ENCODE measurements at regions not wholly inside any gene's neighbourhood (a gene's known extent, or its start where the extent isn't known, plus 50 kb on each side); places are given as distances from the start of the nearest gene placed in this dataset.

DNA sequence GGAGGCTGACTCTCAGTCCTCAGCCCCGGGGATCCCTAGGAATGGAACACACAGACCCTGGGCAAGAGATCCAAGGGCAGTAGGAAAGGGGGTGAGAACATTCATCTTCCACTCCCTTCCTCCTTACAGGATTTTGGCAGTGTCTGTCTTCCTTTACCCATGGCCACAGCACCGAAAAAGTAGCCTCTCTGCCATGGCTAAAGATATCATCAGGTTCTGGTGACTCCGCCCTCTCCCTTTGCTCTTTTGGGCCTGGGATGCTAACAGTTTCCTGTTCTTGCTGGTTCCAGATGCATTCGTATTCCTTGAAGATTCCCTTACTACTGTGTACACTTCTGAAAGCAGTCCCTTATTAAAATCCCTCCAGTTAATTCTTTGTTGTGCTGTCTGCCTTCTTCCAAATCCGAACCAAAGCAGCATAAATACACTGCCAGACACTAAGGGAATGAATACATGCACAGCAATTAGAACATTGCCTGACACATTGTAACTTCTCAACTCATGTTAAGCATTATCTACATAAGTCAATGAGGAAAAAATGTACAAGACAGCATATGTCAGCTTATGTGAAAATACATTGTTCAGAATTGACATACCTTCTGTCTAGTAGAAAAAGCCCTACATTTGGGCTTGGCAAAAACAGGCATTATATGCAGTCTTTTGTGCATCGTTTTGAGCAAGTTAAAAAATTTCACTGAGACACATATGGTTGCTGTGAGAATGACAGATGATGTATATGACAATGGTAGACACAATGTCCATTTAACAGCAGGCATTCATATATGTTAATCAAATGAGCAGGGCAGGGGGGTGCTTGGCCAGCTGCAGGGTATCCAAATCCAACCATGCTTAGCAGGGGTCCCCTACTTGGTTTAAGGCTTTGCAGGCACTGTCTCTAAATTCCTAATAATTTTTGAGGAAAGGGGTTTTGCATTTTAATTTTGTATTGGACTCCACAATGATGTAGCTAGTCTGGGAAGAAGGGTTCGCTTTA, 58.8 kb upstream of the RAI14 start:
- H3K36me3 Mint-ChIP-seq (ENCODE audit: low read depth) = no peaks in the 10 kb centered on the region

DNA sequence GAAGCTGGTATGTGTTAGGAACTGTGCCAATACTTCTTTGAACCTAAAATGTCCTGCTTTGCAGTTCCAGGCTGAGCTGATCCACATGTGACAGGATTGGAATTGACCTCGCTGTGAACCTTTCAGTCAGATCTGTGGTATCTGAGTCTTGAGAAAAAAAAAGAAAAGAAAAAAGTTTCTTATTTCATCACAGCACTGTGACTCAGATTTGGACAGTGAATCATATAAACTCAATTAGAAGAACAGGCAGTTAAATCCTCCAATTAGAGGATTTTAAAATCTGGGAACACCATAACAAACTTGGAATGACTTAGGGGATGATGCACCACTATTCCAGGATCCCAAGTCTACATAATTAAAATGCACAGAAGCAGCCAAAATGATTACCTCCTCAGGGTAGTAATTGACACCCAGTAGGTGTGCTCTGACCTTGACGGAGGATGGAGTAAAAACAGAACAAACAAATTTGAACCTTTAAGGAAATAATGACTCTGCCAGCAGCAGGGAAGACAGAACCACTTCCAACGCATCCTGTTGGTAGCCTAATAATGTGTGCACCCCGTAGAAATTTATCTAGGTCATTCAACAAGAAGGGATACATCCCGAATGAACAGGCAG, 57.8 kb upstream of the RAI14 start:
- H3K4me1 Mint-ChIP-seq = peaks cover 4% of the 10 kb centered on the region

More for the DNA sequence above, 58.8 kb upstream of the RAI14 start:
- Mint-ChIP-seq H3K4me1 (peaks cover 4% of the 10 kb centered on the region), H3K27me3 (peaks cover 37% of the 10 kb centered on the region), H3K27ac (no peak overlapping the region), H3K4me3 (no peak overlapping the region)
- no peak for DNase-seq
- no peaks in the 10 kb centered on the region for H3K9me3 ChIP-seq (ENCODE audit: control insufficient read depth, low read length, poor library complexity, severe bottlenecking)
- ATAC-seq = no peak

DNA sequence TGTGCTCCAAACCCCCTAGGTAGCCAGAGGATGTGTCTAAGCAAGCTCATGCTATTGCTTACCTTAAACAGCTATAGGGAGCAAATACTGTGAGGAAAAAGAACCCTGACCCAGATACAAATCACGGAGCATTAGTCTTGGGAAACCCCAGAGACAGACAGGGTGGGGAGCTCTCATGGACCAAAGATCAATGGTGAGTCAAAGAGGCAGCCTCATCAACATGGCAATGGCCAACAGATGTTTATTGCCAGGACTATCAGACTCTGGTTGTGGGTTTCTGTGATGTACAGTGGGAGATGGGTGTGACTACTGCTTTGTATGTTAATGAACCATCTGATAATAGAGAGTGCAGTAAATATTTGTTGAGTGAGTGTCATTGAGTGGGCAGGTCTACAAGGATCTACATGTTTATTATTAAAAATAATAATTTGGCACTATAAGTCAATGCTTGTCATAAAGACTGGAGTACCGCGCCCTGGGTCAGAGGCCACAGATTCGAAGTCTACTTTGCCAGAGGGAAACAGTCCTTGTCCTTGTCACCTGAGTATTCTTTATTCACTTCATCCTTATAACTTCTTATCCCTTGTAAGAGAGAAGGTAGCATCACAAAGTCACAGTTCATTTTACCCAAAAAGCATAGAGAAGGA, 56.5 kb upstream of the RAI14 start:
- Mint-ChIP-seq H3K27me3 (peaks cover 29% of the 10 kb centered on the region), H3K4me3 (no peak overlapping the region), H3K4me1 (peaks cover 4% of the 10 kb centered on the region), H3K27ac (no peak overlapping the region), H3K36me3 (ENCODE audit: low read depth) (no peaks in the 10 kb centered on the region)
- no peak for DNase-seq
- H3K9me3 ChIP-seq (ENCODE audit: control insufficient read depth, low read length, poor library complexity, severe bottlenecking) = no peaks in the 10 kb centered on the region
- no peak for ATAC-seq

More for the DNA sequence above, 57.8 kb upstream of the RAI14 start:
- Mint-ChIP-seq H3K36me3 (ENCODE audit: low read depth) (no peaks in the 10 kb centered on the region), H3K27ac (no peak overlapping the region), H3K27me3 (peaks cover 29% of the 10 kb centered on the region), H3K4me3 (no peak overlapping the region)
- DNase-seq (no peak), ATAC-seq (no peak)
- no peaks in the 10 kb centered on the region for H3K9me3 ChIP-seq (ENCODE audit: control insufficient read depth, low read length, poor library complexity, severe bottlenecking)

DNA sequence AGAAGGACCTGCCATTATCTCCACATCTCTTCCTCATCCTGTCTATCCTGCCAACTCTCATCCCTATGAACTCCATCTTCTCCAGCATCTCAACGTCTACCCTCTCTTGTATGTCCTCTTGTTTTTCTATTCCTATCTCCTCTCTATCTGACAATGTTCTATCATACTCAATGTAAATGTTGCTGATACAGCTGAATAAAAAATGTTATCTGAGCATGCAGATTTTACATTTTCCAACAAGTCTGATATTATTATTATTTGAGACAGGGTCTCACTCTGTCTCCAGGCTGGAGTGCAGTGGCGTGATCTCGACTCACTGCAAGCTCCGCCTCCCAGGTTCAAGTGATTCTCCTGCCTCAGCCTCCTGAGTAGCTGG, 56.0 kb upstream of the RAI14 start:
- Mint-ChIP-seq H3K27ac (no peak overlapping the region), H3K4me3 (no peak overlapping the region), H3K36me3 (ENCODE audit: low read depth) (no peaks in the 10 kb centered on the region), H3K4me1 (peaks cover 4% of the 10 kb centered on the region), H3K27me3 (peaks cover 29% of the 10 kb centered on the region)
- no peak for ATAC-seq
- no peak for DNase-seq
- H3K9me3 ChIP-seq (ENCODE audit: control insufficient read depth, low read length, poor library complexity, severe bottlenecking) = no peaks in the 10 kb centered on the region

DNA sequence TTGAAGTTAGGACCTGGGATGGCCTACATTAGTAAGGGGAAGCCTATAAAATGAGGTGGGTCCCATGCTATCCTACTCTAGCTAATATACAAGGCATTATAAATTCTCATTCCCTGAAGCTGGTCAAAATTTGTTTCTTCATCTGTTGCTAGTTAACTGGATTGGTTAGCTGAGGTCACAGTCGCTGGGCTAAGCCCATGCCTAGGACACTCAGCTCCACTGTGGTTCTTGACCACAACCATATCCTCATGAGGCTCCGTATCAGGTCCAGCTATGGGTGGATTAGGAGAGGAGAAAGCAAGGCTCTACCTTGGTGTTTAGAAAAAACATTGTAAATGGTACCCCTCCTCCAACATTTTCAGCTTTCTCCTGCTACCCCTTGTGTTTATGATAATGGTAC, 52.8 kb upstream of the RAI14 start:
- H3K9me3 ChIP-seq (ENCODE audit: control insufficient read depth, low read length, poor library complexity, severe bottlenecking) = no peaks in the 10 kb centered on the region
- ATAC-seq = no peak
- peaks cover 29% of the 10 kb centered on the region for H3K27me3 Mint-ChIP-seq
- H3K4me3 Mint-ChIP-seq = no peak overlapping the region
- H3K36me3 Mint-ChIP-seq (ENCODE audit: low read depth) = no peaks in the 10 kb centered on the region
- no peak overlapping the region for H3K27ac Mint-ChIP-seq
- H3K4me1 Mint-ChIP-seq = peaks cover 2% of the 10 kb centered on the region
- DNase-seq = no peak

DNA sequence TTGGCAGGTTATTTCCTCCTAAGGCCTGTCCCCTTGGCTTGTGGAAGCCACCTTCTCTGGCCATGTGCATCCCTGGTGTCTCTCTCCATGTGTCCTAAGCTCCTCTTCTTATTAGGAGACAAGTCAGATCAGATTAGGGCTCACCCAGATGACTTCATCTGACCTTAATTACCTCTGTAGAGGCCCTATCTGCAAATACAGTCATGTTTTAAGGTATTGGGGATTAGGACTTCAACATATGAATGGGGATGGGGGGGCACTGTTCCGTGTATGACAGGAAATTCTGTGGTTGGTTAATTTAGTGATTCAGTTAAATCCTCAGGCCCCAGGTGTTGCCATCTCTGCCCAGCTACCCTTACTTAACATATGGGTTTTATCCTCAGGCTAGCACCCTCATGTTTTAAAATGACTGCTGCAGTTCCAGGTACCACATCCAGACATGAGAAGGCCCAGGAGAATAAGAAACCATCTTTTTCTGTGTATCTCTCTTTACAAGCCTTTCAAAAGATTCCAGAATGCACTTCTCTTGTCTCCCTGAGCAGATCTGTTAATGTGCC, 51.9 kb upstream of the RAI14 start:
- peaks cover 2% of the 10 kb centered on the region for H3K4me1 Mint-ChIP-seq
- H3K36me3 Mint-ChIP-seq (ENCODE audit: low read depth) = no peaks in the 10 kb centered on the region
- ATAC-seq (no peak), DNase-seq (no peak)
- peaks cover 29% of the 10 kb centered on the region for H3K27me3 Mint-ChIP-seq
- H3K4me3 Mint-ChIP-seq = no peak overlapping the region
- no peaks in the 10 kb centered on the region for H3K9me3 ChIP-seq (ENCODE audit: control insufficient read depth, low read length, poor library complexity, severe bottlenecking)
- no peak overlapping the region for H3K27ac Mint-ChIP-seq

DNA sequence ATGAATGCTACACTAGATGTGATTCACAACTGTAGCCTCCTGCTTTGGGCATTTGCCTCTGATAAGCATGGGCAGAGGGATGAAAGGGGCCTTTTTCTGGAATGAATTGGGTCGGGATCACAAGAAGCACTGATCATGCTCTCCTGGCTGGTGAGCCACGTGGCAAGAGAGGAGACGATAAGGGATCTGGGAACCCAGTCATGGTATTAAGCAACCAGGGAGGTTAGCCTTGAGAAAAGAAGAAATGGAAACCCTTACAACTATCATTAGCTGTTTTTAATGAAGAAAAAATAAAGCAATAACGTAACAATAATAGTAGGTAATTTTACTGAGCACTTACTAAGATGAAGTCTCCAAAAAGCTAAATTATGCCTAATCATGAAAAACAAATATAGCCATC, 50.0 kb upstream of the RAI14 start:
- no peaks in the 10 kb centered on the region for H3K9me3 ChIP-seq (ENCODE audit: control insufficient read depth, low read length, poor library complexity, severe bottlenecking)
- DNase-seq (no peak), ATAC-seq (no peak)
- Mint-ChIP-seq H3K27me3 (peaks cover 32% of the 10 kb centered on the region), H3K4me3 (no peak overlapping the region), H3K4me1 (peaks cover 5% of the 10 kb centered on the region), H3K36me3 (ENCODE audit: low read depth) (no peaks in the 10 kb centered on the region), H3K27ac (no peak overlapping the region)

All from T-helper 17 cell (primary cell).